ENCODE measurements at regions not wholly inside any gene's neighbourhood (a gene's known extent, or its start where the extent isn't known, plus 50 kb on each side); places are given as distances from the start of the nearest gene placed in this dataset.

DNA sequence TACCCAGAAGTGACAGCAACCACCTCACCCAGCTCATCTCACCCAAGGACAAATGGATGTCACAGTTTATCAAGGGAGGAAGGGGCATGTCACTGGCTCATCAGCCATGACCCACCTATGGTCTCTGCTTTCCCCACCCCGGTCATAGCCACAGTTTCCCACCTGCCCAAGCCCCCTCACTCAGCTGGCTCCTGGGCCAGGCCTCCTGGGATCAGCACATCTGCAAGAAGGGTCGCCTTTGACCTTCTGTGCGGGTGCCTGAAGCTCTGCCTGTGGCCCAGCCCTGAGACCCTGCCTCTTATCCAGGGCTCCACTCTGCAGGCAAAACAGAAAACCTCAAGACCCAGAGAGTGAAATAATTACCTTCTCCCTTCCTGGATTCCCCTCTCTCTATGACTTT, 236.4 kb downstream of the BUD13 start:
- Histone ChIP-seq H2AFZ (ENCODE audit: insufficient read depth, low read depth, low read length, poor library complexity, severe bottlenecking) (no peak overlapping the region), H3K79me2 (ENCODE audit: insufficient read depth, low read length) (no peaks in the 10 kb centered on the region), H3K27me3 (ENCODE audit: control insufficient read depth in 2 of 2, insufficient read depth in 2 of 2, low read length in 2 of 2) (no peaks in the 10 kb centered on the region), H3K9ac (ENCODE audit: insufficient read depth, low read length, poor library complexity, severe bottlenecking) (no peak overlapping the region), H3K9me3 (replicated peaks in 1 of 2; ENCODE audit: control insufficient read depth in 1 of 2, insufficient read depth in 1 of 2, low read length in 2 of 2) (no peaks in the 10 kb centered on the region), H4K20me1 (ENCODE audit: insufficient read depth, low read length) (no peaks in the 10 kb centered on the region), H3K4me1 (ENCODE audit: control insufficient read depth in 1 of 2, insufficient read depth in 2 of 2, low read length in 2 of 2) (no peaks in the 10 kb centered on the region), H3K4me2 (replicated peaks; ENCODE audit: extremely low read depth, low read length, poor library complexity, severe bottlenecking) (no peak overlapping the region), H3K4me3 (replicated peaks in 1 of 3; ENCODE audit: low read depth in 2 of 3, low read length in 3 of 3) (no peak overlapping the region), H3K27ac (ENCODE audit: low read depth in 1 of 2, low read length in 2 of 2) (no peak overlapping the region), H3K36me3 (replicated peaks in 1 of 2; ENCODE audit: control insufficient read depth in 1 of 2, insufficient read depth in 2 of 2, low read length in 2 of 2) (no peaks in the 10 kb centered on the region)
- intact Hi-C loops (cut with micrococcal nuclease) = no loop called here
- H3K36me3 Mint-ChIP-seq = no peaks in the 10 kb centered on the region
- H3K27me3 Mint-ChIP-seq (ENCODE audit: low read depth in 3 of 3) = peaks cover 12 to 25% (median 21%) of the 10 kb centered on the region in 3 donors
- 86% methylated on average over 3 of the region's 3 CpGs for WGBS (ENCODE audit: insufficient coverage)
- TF ChIP-seq, protein P1, sequence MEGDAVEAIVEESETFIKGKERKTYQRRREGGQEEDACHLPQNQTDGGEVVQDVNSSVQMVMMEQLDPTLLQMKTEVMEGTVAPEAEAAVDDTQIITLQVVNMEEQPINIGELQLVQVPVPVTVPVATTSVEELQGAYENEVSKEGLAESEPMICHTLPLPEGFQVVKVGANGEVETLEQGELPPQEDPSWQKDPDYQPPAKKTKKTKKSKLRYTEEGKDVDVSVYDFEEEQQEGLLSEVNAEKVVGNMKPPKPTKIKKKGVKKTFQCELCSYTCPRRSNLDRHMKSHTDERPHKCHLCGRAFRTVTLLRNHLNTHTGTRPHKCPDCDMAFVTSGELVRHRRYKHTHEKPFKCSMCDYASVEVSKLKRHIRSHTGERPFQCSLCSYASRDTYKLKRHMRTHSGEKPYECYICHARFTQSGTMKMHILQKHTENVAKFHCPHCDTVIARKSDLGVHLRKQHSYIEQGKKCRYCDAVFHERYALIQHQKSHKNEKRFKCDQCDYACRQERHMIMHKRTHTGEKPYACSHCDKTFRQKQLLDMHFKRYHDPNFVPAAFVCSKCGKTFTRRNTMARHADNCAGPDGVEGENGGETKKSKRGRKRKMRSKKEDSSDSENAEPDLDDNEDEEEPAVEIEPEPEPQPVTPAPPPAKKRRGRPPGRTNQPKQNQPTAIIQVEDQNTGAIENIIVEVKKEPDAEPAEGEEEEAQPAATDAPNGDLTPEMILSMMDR (IDR thresholded peaks at IDR 0.05) = no peak
- no peak overlapping the region for H3K27ac Mint-ChIP-seq
- H3K4me3 Mint-ChIP-seq = no peak overlapping the region
- no peak for DNase-seq
- H3K4me1 Mint-ChIP-seq = no peaks in the 10 kb centered on the region
- H3K9me3 Mint-ChIP-seq = peaks cover 0 to 10% (median 0%) of the 10 kb centered on the region in 7 donors

DNA sequence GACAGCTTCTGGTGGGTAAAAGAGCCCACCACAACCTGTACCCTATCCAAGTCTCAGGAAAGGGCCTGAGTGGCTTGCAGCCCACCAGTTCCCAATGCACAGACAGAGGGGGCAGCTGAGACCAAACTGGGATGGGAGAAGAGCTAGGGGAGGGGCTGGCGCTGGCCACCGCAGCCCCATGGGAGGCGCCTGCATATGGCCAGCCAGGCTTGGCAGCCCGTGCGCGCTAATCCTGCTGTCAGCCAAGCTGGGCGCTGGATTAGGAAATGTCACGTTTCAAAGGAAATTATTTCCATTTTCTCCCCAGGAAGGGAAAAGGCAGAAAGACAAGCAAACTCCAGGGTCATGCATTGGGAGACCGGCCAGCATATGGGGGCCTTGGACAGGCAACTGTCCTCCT, 236.8 kb downstream of the BUD13 start:
- no peak for DNase-seq
- intact Hi-C loops (cut with micrococcal nuclease) = no loop called here
- no peak overlapping the region for H3K4me3 Mint-ChIP-seq
- no peaks in the 10 kb centered on the region for H3K36me3 Mint-ChIP-seq
- Histone ChIP-seq H3K36me3 (replicated peaks in 1 of 2; ENCODE audit: control insufficient read depth in 1 of 2, insufficient read depth in 2 of 2, low read length in 2 of 2) (no peaks in the 10 kb centered on the region), H2AFZ (ENCODE audit: insufficient read depth, low read depth, low read length, poor library complexity, severe bottlenecking) (no peak overlapping the region), H3K9ac (ENCODE audit: insufficient read depth, low read length, poor library complexity, severe bottlenecking) (no peak overlapping the region), H3K4me2 (replicated peaks; ENCODE audit: extremely low read depth, low read length, poor library complexity, severe bottlenecking) (no peak overlapping the region), H3K27me3 (ENCODE audit: control insufficient read depth in 2 of 2, insufficient read depth in 2 of 2, low read length in 2 of 2) (no peaks in the 10 kb centered on the region), H4K20me1 (ENCODE audit: insufficient read depth, low read length) (no peaks in the 10 kb centered on the region), H3K4me1 (ENCODE audit: control insufficient read depth in 1 of 2, insufficient read depth in 2 of 2, low read length in 2 of 2) (no peaks in the 10 kb centered on the region), H3K79me2 (ENCODE audit: insufficient read depth, low read length) (no peaks in the 10 kb centered on the region), H3K27ac (ENCODE audit: low read depth in 1 of 2, low read length in 2 of 2) (no peak overlapping the region), H3K4me3 (replicated peaks in 1 of 3; ENCODE audit: low read depth in 2 of 3, low read length in 3 of 3) (no peak overlapping the region), H3K9me3 (replicated peaks in 1 of 2; ENCODE audit: control insufficient read depth in 1 of 2, insufficient read depth in 1 of 2, low read length in 2 of 2) (no peaks in the 10 kb centered on the region)
- 66% methylated on average over 9 of the region's 9 CpGs for WGBS (ENCODE audit: insufficient coverage)
- peaks cover under 1 to 13% (median 2%) of the 10 kb centered on the region in 7 donors for H3K9me3 Mint-ChIP-seq
- H3K27ac Mint-ChIP-seq = peak overlapping the region in 1 of 7 donors; percentile 3
- H3K4me1 Mint-ChIP-seq = no peaks in the 10 kb centered on the region
- TF ChIP-seq, protein P1 (IDR thresholded peaks at IDR 0.05) = no peak
- peaks cover 12 to 25% (median 24%) of the 10 kb centered on the region in 3 donors for H3K27me3 Mint-ChIP-seq (ENCODE audit: low read depth in 3 of 3)

Data from CD14-positive monocyte (primary cell).